ENCODE measurements at regions not wholly inside any gene's neighbourhood (a gene's known extent, or its start where the extent isn't known, plus 50 kb on each side); places are given as distances from the start of the nearest gene placed in this dataset.

DNA sequence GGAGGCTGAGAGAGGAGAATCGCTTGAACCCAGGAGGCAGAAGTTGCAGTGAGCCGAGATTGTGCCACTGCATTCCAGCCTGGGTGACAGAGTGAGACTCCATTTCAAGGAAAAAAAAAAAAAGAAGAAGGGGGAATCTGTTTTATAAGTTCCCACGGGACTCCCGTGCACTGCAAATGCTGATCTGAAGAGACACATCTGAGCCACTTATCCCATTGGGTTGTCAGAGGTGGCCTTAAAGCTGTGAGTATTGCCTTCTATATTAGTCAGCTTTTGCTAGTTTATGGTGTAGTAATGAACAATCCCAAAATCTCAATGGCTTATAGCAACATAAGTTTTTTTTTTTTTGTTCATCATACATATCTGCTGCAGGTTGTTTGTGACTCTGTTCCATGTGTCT is 82.8 kb downstream of the MRM1 start:
- Mint-ChIP-seq H3K27ac (no peak overlapping the region), H3K4me1 (peaks cover 47% of the 10 kb centered on the region), H3K27me3 (ENCODE audit: low read depth) (no peaks in the 10 kb centered on the region), H3K36me3 (no peaks in the 10 kb centered on the region), H3K4me3 (no peak overlapping the region), H3K9me3 (no peaks in the 10 kb centered on the region)
- no peak for ATAC-seq
- POLR2A ChIA-PET: no interaction called here
- no peak for DNase-seq (ENCODE audit: low spot score)
- no peak for TF ChIP-seq KAT7 (CRISPR knock-in tag; IDR thresholded peaks at IDR 0.05; ENCODE audit: borderline replicate concordance)
- TF ChIP-seq, protein P1, sequence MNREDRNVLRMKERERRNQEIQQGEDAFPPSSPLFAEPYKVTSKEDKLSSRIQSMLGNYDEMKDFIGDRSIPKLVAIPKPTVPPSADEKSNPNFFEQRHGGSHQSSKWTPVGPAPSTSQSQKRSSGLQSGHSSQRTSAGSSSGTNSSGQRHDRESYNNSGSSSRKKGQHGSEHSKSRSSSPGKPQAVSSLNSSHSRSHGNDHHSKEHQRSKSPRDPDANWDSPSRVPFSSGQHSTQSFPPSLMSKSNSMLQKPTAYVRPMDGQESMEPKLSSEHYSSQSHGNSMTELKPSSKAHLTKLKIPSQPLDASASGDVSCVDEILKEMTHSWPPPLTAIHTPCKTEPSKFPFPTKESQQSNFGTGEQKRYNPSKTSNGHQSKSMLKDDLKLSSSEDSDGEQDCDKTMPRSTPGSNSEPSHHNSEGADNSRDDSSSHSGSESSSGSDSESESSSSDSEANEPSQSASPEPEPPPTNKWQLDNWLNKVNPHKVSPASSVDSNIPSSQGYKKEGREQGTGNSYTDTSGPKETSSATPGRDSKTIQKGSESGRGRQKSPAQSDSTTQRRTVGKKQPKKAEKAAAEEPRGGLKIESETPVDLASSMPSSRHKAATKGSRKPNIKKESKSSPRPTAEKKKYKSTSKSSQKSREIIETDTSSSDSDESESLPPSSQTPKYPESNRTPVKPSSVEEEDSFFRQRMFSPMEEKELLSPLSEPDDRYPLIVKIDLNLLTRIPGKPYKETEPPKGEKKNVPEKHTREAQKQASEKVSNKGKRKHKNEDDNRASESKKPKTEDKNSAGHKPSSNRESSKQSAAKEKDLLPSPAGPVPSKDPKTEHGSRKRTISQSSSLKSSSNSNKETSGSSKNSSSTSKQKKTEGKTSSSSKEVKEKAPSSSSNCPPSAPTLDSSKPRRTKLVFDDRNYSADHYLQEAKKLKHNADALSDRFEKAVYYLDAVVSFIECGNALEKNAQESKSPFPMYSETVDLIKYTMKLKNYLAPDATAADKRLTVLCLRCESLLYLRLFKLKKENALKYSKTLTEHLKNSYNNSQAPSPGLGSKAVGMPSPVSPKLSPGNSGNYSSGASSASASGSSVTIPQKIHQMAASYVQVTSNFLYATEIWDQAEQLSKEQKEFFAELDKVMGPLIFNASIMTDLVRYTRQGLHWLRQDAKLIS (CRISPR knock-in tag; IDR thresholded peaks at IDR 0.05; ENCODE audit: borderline replicate concordance): no peak
- no peak for TF ChIP-seq SMAD4 (CRISPR knock-in tag; IDR thresholded peaks at IDR 0.05)
- TF ChIP-seq MYBL2 (CRISPR knock-in tag; IDR thresholded peaks at IDR 0.05): no peak
- TF ChIP-seq JAZF1 (CRISPR knock-in tag; IDR thresholded peaks at IDR 0.05): no peak
- no peak for TF ChIP-seq ZNF121 (CRISPR knock-in tag; IDR thresholded peaks at IDR 0.05)
- TF ChIP-seq, protein P2, sequence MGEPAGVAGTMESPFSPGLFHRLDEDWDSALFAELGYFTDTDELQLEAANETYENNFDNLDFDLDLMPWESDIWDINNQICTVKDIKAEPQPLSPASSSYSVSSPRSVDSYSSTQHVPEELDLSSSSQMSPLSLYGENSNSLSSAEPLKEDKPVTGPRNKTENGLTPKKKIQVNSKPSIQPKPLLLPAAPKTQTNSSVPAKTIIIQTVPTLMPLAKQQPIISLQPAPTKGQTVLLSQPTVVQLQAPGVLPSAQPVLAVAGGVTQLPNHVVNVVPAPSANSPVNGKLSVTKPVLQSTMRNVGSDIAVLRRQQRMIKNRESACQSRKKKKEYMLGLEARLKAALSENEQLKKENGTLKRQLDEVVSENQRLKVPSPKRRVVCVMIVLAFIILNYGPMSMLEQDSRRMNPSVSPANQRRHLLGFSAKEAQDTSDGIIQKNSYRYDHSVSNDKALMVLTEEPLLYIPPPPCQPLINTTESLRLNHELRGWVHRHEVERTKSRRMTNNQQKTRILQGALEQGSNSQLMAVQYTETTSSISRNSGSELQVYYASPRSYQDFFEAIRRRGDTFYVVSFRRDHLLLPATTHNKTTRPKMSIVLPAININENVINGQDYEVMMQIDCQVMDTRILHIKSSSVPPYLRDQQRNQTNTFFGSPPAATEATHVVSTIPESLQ (CRISPR knock-in tag; IDR thresholded peaks at IDR 0.05): no peak
- TF ChIP-seq, protein P3, sequence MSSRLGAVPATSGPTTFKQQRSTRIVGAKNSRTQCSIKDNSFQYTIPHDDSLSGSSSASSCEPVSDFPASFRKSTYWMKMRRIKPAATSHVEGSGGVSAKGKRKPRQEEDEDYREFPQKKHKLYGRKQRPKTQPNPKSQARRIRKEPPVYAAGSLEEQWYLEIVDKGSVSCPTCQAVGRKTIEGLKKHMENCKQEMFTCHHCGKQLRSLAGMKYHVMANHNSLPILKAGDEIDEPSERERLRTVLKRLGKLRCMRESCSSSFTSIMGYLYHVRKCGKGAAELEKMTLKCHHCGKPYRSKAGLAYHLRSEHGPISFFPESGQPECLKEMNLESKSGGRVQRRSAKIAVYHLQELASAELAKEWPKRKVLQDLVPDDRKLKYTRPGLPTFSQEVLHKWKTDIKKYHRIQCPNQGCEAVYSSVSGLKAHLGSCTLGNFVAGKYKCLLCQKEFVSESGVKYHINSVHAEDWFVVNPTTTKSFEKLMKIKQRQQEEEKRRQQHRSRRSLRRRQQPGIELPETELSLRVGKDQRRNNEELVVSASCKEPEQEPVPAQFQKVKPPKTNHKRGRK (CRISPR knock-in tag; IDR thresholded peaks at IDR 0.05; ENCODE audit: borderline replicate concordance): no peak
- no peak for TF ChIP-seq ZNF423 (CRISPR knock-in tag; IDR thresholded peaks at IDR 0.05)
- TF ChIP-seq ZNF263 (CRISPR knock-in tag; IDR thresholded peaks at IDR 0.05; ENCODE audit: low read depth): no peak
- TF ChIP-seq, protein P4, sequence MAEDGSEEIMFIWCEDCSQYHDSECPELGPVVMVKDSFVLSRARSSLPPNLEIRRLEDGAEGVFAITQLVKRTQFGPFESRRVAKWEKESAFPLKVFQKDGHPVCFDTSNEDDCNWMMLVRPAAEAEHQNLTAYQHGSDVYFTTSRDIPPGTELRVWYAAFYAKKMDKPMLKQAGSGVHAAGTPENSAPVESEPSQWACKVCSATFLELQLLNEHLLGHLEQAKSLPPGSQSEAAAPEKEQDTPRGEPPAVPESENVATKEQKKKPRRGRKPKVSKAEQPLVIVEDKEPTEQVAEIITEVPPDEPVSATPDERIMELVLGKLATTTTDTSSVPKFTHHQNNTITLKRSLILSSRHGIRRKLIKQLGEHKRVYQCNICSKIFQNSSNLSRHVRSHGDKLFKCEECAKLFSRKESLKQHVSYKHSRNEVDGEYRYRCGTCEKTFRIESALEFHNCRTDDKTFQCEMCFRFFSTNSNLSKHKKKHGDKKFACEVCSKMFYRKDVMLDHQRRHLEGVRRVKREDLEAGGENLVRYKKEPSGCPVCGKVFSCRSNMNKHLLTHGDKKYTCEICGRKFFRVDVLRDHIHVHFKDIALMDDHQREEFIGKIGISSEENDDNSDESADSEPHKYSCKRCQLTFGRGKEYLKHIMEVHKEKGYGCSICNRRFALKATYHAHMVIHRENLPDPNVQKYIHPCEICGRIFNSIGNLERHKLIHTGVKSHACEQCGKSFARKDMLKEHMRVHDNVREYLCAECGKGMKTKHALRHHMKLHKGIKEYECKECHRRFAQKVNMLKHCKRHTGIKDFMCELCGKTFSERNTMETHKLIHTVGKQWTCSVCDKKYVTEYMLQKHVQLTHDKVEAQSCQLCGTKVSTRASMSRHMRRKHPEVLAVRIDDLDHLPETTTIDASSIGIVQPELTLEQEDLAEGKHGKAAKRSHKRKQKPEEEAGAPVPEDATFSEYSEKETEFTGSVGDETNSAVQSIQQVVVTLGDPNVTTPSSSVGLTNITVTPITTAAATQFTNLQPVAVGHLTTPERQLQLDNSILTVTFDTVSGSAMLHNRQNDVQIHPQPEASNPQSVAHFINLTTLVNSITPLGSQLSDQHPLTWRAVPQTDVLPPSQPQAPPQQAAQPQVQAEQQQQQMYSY (CRISPR knock-in tag; IDR thresholded peaks at IDR 0.05): no peak
- no peak for TF ChIP-seq RORB (CRISPR knock-in tag; IDR thresholded peaks at IDR 0.05)
- CTCF ChIA-PET: interaction anchor here (0.8 to 1.0 kb wide), 2 partner anchors 58 to 81 kb away, joined by 3 to 6 read pairs; no protein-coding TSS in a partner anchor

DNA sequence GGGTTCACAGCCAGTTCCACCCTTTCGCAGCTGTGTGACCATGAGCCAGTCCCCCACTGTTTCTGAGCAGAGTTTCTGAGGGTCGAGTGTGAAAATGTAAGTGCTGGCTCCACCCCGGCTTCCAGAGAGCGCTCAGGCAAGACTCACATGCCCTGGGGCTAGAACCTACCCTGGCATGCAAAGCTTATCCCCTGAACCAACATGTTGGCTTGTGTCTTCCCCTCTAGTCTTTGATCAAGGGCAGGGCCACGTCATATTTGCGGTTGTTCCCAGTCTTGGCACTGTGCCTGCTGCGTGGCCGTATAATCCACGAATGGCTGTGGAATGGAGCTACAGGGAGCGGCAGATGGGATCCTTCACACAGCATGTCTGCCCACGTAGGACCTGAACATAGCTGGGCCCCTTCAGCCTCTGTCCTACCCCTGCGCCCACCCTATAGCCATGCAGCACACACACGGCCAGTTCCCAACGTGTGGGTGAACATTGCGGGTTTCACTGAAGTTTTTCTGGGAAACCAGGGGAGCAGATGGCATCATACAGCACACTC is 84.8 kb downstream of the MRM1 start:
- no peaks in the 10 kb centered on the region for H3K27me3 Mint-ChIP-seq (ENCODE audit: low read depth)
- POLR2A ChIA-PET: no interaction called here
- ATAC-seq (no peak), DNase-seq (ENCODE audit: low spot score) (no peak)
- peaks cover 30% of the 10 kb centered on the region for H3K4me1 Mint-ChIP-seq
- no peaks in the 10 kb centered on the region for H3K36me3 Mint-ChIP-seq
- no peak overlapping the region for H3K27ac Mint-ChIP-seq
- CTCF ChIA-PET: interaction anchor here (1.3 kb wide), 1 partner anchor 10 kb away, joined by 4 read pairs; no protein-coding TSS in a partner anchor
- no peak overlapping the region for H3K4me3 Mint-ChIP-seq
- H3K9me3 Mint-ChIP-seq: no peaks in the 10 kb centered on the region
- TF ChIP-seq, protein P5, sequence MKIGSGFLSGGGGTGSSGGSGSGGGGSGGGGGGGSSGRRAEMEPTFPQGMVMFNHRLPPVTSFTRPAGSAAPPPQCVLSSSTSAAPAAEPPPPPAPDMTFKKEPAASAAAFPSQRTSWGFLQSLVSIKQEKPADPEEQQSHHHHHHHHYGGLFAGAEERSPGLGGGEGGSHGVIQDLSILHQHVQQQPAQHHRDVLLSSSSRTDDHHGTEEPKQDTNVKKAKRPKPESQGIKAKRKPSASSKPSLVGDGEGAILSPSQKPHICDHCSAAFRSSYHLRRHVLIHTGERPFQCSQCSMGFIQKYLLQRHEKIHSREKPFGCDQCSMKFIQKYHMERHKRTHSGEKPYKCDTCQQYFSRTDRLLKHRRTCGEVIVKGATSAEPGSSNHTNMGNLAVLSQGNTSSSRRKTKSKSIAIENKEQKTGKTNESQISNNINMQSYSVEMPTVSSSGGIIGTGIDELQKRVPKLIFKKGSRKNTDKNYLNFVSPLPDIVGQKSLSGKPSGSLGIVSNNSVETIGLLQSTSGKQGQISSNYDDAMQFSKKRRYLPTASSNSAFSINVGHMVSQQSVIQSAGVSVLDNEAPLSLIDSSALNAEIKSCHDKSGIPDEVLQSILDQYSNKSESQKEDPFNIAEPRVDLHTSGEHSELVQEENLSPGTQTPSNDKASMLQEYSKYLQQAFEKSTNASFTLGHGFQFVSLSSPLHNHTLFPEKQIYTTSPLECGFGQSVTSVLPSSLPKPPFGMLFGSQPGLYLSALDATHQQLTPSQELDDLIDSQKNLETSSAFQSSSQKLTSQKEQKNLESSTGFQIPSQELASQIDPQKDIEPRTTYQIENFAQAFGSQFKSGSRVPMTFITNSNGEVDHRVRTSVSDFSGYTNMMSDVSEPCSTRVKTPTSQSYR (CRISPR knock-in tag; IDR thresholded peaks at IDR 0.05): no peak
- TF ChIP-seq, protein P6, sequence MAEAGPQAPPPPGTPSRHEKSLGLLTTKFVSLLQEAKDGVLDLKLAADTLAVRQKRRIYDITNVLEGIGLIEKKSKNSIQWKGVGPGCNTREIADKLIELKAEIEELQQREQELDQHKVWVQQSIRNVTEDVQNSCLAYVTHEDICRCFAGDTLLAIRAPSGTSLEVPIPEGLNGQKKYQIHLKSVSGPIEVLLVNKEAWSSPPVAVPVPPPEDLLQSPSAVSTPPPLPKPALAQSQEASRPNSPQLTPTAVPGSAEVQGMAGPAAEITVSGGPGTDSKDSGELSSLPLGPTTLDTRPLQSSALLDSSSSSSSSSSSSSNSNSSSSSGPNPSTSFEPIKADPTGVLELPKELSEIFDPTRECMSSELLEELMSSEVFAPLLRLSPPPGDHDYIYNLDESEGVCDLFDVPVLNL (CRISPR knock-in tag; IDR thresholded peaks at IDR 0.05; ENCODE audit: borderline replicate concordance, low read depth): no peak
- no peak for TF ChIP-seq SMAD4 (CRISPR knock-in tag; IDR thresholded peaks at IDR 0.05)
- no peak for TF ChIP-seq ZNF396 (CRISPR knock-in tag; IDR thresholded peaks at IDR 0.05; ENCODE audit: borderline replicate concordance)
- TF ChIP-seq, protein P7, sequence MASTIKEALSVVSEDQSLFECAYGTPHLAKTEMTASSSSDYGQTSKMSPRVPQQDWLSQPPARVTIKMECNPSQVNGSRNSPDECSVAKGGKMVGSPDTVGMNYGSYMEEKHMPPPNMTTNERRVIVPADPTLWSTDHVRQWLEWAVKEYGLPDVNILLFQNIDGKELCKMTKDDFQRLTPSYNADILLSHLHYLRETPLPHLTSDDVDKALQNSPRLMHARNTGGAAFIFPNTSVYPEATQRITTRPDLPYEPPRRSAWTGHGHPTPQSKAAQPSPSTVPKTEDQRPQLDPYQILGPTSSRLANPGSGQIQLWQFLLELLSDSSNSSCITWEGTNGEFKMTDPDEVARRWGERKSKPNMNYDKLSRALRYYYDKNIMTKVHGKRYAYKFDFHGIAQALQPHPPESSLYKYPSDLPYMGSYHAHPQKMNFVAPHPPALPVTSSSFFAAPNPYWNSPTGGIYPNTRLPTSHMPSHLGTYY (CRISPR knock-in tag; IDR thresholded peaks at IDR 0.05): no peak
- no peak for TF ChIP-seq ETV6 (CRISPR knock-in tag; IDR thresholded peaks at IDR 0.05)

All from WTC11 (cell line).